ENCODE measurements at regions not wholly inside any gene's neighbourhood (a gene's known extent, or its start where the extent isn't known, plus 50 kb on each side); places are given as distances from the start of the nearest gene placed in this dataset.
A peak's percentile ranks its signal among the peaks of the same experiment; 100 is the strongest.
"Not testable (repeated sequence)": the region's sequence is repeated elsewhere in the genome, so short reads cannot be mapped to it uniquely, and the experiment has no call there.

GRCh38 chr10:90286941-90287340 lies 570.9 kb downstream of the HTR7 start:
- DNase-seq (no peak), ATAC-seq (no peak)
- H3K36me3 ChIP-seq, result no peaks in the 10 kb centered on the region
- TF ChIP-seq, protein P1, sequence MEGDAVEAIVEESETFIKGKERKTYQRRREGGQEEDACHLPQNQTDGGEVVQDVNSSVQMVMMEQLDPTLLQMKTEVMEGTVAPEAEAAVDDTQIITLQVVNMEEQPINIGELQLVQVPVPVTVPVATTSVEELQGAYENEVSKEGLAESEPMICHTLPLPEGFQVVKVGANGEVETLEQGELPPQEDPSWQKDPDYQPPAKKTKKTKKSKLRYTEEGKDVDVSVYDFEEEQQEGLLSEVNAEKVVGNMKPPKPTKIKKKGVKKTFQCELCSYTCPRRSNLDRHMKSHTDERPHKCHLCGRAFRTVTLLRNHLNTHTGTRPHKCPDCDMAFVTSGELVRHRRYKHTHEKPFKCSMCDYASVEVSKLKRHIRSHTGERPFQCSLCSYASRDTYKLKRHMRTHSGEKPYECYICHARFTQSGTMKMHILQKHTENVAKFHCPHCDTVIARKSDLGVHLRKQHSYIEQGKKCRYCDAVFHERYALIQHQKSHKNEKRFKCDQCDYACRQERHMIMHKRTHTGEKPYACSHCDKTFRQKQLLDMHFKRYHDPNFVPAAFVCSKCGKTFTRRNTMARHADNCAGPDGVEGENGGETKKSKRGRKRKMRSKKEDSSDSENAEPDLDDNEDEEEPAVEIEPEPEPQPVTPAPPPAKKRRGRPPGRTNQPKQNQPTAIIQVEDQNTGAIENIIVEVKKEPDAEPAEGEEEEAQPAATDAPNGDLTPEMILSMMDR (IDR thresholded peaks at IDR 0.05), result no peak
- TF ChIP-seq POLR2A (IDR thresholded peaks at IDR 0.05), result no peak
- intact Hi-C loops (cut with DNase I), result loop anchor here in 1 of 10 donors (10.0 kb wide), 1 partner anchor 428 kb away; no protein-coding TSS in a partner anchor
- 90 to 94% (median 91%) methylated on average over 1 of the region's 1 CpG for WGBS, 4 donors
- H3K9me3 ChIP-seq, result no peaks in the 10 kb centered on the region
- no peak overlapping the region for H3K4me3 ChIP-seq
- H3K27ac ChIP-seq, result no peak overlapping the region
- H3K27me3 ChIP-seq, result no peaks in the 10 kb centered on the region
- peaks cover 0 to 11% (median 0%) of the 10 kb centered on the region in 12 donors for H3K4me1 ChIP-seq

- intact Hi-C loops (cut with DNase I), result loop anchor here in 1 of 10 donors (10.0 kb wide), 1 partner anchor 426 kb away; no protein-coding TSS in a partner anchor
- Histone ChIP-seq H3K27ac (peak overlapping the region in 1 of 12 donors; percentile 3), H3K9me3 (no peaks in the 10 kb centered on the region), H3K4me1 (peaks cover 0 to 11% (median 0%) of the 10 kb centered on the region in 12 donors), H3K36me3 (no peaks in the 10 kb centered on the region), H3K27me3 (no peaks in the 10 kb centered on the region), H3K4me3 (no peak overlapping the region)
- ATAC-seq, result peak in 3 of 4 donors; percentile 15 to 68 (median 18)
- TF ChIP-seq POLR2A (IDR thresholded peaks at IDR 0.05), result no peak
- TF ChIP-seq, protein P1 (IDR thresholded peaks at IDR 0.05), result peak in 4 of 12 donors; percentile 23 to 44 (median 32)
- WGBS, 4 donors, result 27 to 46% (median 40%) methylated on average over 1 of the region's 1 CpG
- DNase-seq, result no peak
Measured at GRCh38 chr10:90288391-90288933, 569.4 kb downstream of the HTR7 start.

DNA sequence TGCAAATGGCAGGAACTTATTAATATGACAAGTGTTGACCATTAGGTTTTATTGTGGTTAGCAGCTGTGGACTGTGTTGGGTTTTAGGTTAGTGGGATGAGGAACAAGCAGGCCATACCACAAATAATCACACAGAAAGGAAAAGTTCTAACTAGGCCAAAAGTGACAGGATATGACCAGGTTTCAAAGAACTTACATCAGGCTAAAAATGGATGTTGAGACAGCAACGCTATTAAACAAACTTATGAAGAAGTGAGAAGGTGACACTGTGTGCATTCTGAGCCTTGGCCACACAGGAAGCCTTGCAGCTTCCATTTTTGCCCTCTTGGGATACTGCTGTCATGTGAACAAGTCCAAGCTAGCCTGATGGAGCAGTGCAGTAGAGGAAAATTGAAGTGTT lies 568.8 kb downstream of the HTR7 start:
- intact Hi-C loops (cut with DNase I), result loop anchor here in 1 of 10 donors (10.0 kb wide), 1 partner anchor 426 kb away; no protein-coding TSS in a partner anchor
- Histone ChIP-seq H3K27me3 (no peaks in the 10 kb centered on the region), H3K4me1 (peaks cover 0 to 11% (median 0%) of the 10 kb centered on the region in 12 donors), H3K36me3 (no peaks in the 10 kb centered on the region), H3K27ac (peak overlapping the region in 1 of 12 donors; percentile 3), H3K9me3 (no peaks in the 10 kb centered on the region), H3K4me3 (no peak overlapping the region)
- TF ChIP-seq, protein P1 (IDR thresholded peaks at IDR 0.05), result no peak
- TF ChIP-seq POLR2A (IDR thresholded peaks at IDR 0.05), result no peak
- 33 to 52% (median 39%) methylated on average over 1 of the region's 1 CpG for WGBS, 4 donors
- ATAC-seq (peak in 2 of 4 donors; percentile 29 to 71), DNase-seq (no peak)

DNA sequence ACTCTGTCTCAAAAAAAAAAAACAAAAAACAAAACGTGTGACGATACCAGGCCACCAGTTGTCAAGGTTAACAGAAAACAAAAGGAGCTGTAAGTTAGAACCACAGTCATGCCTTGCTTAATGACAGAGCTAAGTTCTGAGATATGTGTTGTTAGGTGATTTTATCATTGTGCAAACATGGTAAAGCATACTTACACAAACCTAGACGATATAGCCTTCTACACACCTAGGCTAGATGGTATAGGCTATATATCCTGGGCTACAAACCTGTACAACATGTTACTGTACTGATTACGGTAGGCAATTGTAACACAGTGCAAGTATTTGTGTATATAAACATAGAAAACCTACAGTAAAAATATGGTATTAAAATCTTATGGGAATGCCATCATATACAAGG lies 564.2 kb downstream of the HTR7 start:
- intact Hi-C loops (cut with DNase I), result no loop called here
- WGBS, 4 donors, result 74 to 89% (median 77%) methylated on average over 4 of the region's 4 CpGs
- Histone ChIP-seq H3K4me3 (no peak overlapping the region), H3K27me3 (no peaks in the 10 kb centered on the region), H3K4me1 (peaks cover 0 to 8% (median 0%) of the 10 kb centered on the region in 12 donors), H3K27ac (no peak overlapping the region), H3K9me3 (no peaks in the 10 kb centered on the region), H3K36me3 (no peaks in the 10 kb centered on the region)
- ATAC-seq (no peak), DNase-seq (no peak)
- TF ChIP-seq POLR2A (IDR thresholded peaks at IDR 0.05), result no peak
- TF ChIP-seq, protein P1 (IDR thresholded peaks at IDR 0.05), result no peak

GRCh38 chr10:90294821-90295540 lies 562.9 kb downstream of the HTR7 start:
- ATAC-seq; H3K4me1 ChIP-seq; H3K27me3 ChIP-seq; H3K36me3 ChIP-seq; H3K27ac ChIP-seq; H3K4me3 ChIP-seq; DNase-seq; H3K9me3 ChIP-seq; intact Hi-C loops (cut with DNase I): not testable (repeated sequence)
- 75 to 86% (median 81%) methylated on average over 11 of the region's 11 CpGs for WGBS, 4 donors

GRCh38 chr10:90302031-90302430 lies 555.8 kb downstream of the HTR7 start:
- ATAC-seq; intact Hi-C loops (cut with DNase I); H3K27me3 ChIP-seq; H3K4me1 ChIP-seq; H3K9me3 ChIP-seq; H3K4me3 ChIP-seq; H3K27ac ChIP-seq; H3K36me3 ChIP-seq; DNase-seq: not testable (repeated sequence)
- WGBS, 4 donors, result 30 to 40% (median 33%) methylated on average over 6 to 7 of the region's 7 CpGs

Measured in heart left ventricle (tissue), 16 donors.